Activated CD4-positive, alpha-beta T cell treated with anti-CD3 and anti-CD28 coated beads, Interleukin-2, amount 50 U/mL, for 1 hour (primary cell): ENCODE measurements at regions not wholly inside any gene's neighbourhood (a gene's known extent, or its start where the extent isn't known, plus 50 kb on each side); places are given as distances from the start of the nearest gene placed in this dataset.

ENCODE experiments used
- DNase-seq: peaks from one replicate; pipeline ENCODE4 v3.0.0-alpha.2; 2020

GRCh38 chr1:119308806-119309205 is 59.8 kb upstream of the HAO2 start:
- DNase-seq = no peak

DNA sequence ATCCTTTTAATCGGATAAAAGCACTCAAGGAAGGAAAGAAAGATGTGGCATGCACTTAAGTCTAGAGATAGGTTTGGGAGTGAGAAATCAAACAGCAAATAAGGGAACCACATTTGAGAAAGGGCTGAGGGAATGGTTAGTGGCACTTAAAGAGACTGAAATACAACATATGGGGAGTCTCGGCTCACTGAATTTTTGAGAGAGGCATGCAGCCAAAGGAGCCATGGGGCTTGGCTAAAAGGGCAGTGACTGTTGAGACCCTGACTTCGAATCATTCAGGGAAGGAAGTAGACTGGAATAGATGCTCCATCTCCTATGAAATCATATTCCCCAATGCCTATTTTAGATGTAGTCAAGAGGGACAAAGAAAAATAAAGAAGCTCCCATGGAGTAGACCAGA is 58.3 kb upstream of the HAO2 start:
- no peak for DNase-seq

GRCh38 chr1:119312500-119312899 is 56.1 kb upstream of the HAO2 start:
- no peak for DNase-seq

DNA sequence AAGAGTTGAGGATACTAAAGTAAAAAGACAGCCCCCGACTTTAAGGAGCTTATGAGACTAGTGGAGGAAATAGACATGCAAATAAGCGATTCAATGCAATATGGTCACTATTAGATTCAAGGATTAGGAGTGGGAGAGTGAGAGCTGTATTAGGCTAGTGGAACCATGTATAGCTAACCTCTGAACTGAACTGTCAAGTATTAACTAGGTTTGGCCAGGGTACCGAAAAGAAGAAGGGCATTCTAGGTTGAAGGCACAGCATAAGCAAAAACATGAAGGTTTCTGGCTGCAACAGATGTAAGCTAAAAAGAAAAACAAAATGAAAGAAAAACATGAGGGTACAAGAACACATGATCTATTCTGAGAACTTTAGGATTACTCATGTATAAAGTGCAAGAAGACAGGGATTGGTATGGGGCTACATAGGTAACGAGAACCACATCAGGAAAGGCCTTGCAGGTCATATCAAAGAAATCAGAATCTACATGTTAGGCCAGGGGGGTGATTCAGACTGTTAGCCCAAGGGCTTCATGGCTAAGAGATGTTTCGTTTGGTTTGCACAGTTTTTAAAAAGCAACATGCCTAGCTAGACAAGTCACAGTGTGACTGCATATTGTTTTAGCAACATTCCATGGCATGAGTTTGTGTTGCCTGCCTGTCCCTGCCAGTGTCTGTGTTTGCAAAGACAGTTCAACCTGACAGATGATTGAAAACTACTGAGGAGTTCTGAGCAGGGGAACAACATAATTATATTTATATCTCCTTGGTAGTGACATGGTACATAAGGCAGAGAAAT is 54.4 kb upstream of the HAO2 start:
- DNase-seq = no peak

DNA sequence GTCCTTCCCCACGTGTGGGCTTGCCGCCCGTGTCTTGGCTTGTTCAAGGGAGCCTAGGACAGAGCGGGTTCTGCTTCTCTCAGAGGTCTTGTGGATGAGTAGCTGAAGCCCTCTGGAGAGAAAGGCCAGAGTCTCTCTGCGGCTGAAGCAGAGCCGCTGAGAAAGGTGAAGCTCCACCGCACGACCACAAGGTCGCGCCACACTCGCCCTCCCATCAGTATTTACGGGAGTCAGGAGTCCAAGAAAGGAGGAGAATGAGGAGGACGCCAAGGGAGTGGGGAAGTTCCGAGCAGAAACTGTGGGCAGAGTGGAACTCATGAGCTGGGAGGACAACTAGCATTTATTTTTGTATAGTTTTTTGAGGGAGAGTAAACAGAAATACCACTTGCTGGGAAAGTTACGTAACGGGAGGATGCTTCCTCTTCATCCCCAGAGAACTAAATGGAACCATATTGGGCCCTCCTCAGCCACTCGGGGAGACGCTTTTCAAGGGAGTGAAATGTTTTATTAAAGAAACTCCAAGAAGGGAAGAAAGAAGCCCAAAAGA is 51.6 kb upstream of the HAO2 start:
- no peak for DNase-seq

DNA sequence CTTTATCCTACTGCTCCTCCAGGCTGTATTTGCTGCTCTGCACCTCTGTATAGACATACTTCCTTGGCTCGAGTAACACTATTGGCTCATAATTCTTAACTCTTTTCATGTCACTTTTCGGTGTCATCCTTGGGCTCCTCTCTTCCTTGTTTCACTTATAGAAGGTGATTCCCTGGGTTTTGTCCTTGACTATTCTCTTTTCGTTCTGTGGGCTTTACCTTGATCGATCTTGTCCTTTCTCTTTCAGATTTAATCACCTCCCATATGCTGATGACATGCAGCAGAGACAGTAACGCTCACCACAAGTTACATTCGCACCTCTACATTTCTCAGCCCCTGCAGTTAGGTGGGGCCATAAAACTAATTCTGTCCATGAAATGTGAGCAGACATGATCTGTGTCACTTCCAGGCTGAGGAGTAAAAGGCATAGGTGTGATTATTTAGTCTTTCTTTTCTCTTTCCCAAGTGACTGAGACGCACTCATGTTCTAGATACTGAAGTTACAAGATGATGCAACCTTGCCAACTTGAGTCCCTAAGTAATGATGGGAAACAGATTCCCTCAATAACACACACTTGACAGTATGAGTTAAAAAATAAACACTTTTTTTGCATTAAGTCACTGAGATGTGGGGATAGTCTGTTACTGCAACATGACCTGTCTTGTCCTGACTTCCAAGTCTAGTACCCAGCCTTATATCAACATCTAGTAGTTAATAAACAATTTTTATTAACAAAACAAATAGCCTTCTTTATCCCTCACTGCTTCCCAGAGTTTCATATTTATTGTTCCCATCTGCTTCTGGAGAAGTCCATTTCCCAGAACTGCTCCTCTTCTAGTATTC is 49.9 kb upstream of the HAO2 start:
- no peak for DNase-seq
